Ishikawa (cell line): ENCODE measurements at regions not wholly inside any gene's neighbourhood (a gene's known extent, or its start where the extent isn't known, plus 50 kb on each side); places are given as distances from the start of the nearest gene placed in this dataset.

ENCODE experiments used
- CREB1 ChIP-seq: IDR thresholded peaks from 2 replicates; pipeline ENCODE4 v1.6.1; 2012; ENCODE audit warnings: low read depth
- EP300 ChIP-seq: IDR thresholded peaks from 2 replicates; pipeline ENCODE4 v1.6.1; 2012; ENCODE audit warnings: borderline replicate concordance
- MAX ChIP-seq: IDR thresholded peaks from 2 replicates; pipeline ENCODE4 v1.6.1; 2012
- NFIC ChIP-seq: IDR thresholded peaks from 2 replicates; pipeline ENCODE4 v1.6.1; 2012
- RAD21 ChIP-seq: IDR thresholded peaks from 2 replicates; pipeline ENCODE4 v1.6.1; 2012; ENCODE audit warnings: low read depth
- TAF1 ChIP-seq: IDR thresholded peaks from 2 replicates; pipeline ENCODE4 v1.6.1; 2012; ENCODE audit warnings: low read depth, mild to moderate bottlenecking
- TCF12 ChIP-seq: IDR thresholded peaks from 2 replicates; pipeline ENCODE4 v1.6.1; 2012; ENCODE audit warnings: low read depth
- TEAD4 ChIP-seq: IDR thresholded peaks from 2 replicates; pipeline ENCODE4 v1.6.1; 2012
- YY1 ChIP-seq: IDR thresholded peaks from 2 replicates; pipeline ENCODE4 v1.6.1; 2012; ENCODE audit warnings: low read depth
- ZBTB7A ChIP-seq: IDR thresholded peaks from 2 replicates; pipeline ENCODE4 v1.6.1; 2012; ENCODE audit warnings: low read depth
- TF ChIP-seq, protein P1 (sequence below): IDR thresholded peaks from 2 replicates; pipeline ENCODE4 v1.6.1; 2012; ENCODE audit warnings: low read depth, mild to moderate bottlenecking

GRCh38 chr11:131300439-131300717 is 70.0 kb upstream of the NTM start:
- TF ChIP-seq TAF1 (no peak), YY1 (no peak), EP300 (no peak), TCF12 (no peak), ZBTB7A (no peak), NFIC (no peak), TEAD4 (no peak), RAD21 (no peak), CREB1 (no peak), MAX (no peak)
- TF ChIP-seq, protein P1, sequence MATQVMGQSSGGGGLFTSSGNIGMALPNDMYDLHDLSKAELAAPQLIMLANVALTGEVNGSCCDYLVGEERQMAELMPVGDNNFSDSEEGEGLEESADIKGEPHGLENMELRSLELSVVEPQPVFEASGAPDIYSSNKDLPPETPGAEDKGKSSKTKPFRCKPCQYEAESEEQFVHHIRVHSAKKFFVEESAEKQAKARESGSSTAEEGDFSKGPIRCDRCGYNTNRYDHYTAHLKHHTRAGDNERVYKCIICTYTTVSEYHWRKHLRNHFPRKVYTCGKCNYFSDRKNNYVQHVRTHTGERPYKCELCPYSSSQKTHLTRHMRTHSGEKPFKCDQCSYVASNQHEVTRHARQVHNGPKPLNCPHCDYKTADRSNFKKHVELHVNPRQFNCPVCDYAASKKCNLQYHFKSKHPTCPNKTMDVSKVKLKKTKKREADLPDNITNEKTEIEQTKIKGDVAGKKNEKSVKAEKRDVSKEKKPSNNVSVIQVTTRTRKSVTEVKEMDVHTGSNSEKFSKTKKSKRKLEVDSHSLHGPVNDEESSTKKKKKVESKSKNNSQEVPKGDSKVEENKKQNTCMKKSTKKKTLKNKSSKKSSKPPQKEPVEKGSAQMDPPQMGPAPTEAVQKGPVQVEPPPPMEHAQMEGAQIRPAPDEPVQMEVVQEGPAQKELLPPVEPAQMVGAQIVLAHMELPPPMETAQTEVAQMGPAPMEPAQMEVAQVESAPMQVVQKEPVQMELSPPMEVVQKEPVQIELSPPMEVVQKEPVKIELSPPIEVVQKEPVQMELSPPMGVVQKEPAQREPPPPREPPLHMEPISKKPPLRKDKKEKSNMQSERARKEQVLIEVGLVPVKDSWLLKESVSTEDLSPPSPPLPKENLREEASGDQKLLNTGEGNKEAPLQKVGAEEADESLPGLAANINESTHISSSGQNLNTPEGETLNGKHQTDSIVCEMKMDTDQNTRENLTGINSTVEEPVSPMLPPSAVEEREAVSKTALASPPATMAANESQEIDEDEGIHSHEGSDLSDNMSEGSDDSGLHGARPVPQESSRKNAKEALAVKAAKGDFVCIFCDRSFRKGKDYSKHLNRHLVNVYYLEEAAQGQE = no peak
